ENCODE measurements at regions not wholly inside any gene's neighbourhood (a gene's known extent, or its start where the extent isn't known, plus 50 kb on each side); places are given as distances from the start of the nearest gene placed in this dataset.

DNA sequence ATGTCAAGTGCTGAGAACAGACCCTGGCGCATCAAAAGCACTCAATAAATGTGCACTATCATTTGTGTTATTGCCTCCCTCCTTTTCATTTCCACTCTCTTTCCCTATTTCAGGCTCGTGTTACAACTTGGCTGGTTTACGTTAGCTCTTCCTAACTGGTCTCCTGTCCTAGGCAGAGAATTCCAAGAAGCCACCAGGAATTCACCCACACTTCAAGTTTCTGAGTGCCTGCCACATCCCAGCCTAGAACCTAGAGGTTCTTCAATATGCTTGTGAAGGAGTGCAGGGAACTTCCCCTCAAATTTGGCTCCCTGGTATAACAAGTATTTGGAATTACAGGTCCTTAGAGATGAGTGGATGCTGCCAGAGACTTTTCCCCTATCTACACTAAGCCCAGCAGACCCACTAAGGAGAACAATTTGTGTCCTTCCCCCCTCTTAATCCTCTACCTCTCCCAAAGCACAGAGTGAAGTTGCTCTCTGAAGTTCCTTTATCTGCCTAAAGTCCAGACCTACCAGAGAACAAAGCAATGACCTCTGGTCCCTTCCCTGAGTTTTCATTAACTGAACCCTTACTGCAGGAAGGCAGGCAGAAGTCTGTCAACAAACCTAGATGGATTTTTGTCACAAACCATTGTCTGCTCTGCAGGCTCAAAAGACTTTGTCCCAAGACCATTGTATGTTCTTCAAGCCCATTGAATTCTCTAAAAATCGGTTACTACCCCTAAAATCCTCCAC is 201.6 kb upstream of the JARID2 start:
- no peak overlapping the region for H2AFZ ChIP-seq
- H3K4me3 ChIP-seq = no peak overlapping the region
- no peaks in the 10 kb centered on the region for H3K9me3 ChIP-seq (ENCODE audit: low read depth)
- H3K79me2 ChIP-seq (ENCODE audit: insufficient read depth) = no peaks in the 10 kb centered on the region
- DNase-seq = no peak
- H3K4me1 ChIP-seq (ENCODE audit: insufficient read depth) = no peaks in the 10 kb centered on the region
- 63 to 65% methylated on average over 4 of the region's 4 CpGs for WGBS, 2 experiments (ENCODE audit: low coverage in 1 of 2, low lambda C conversion rate in 2 of 2, missing lambda C conversion rate in 2 of 2)
- no peaks in the 10 kb centered on the region for H3K9me2 ChIP-seq (ENCODE audit: insufficient read depth)
- no peak overlapping the region for H3K27ac ChIP-seq
- TF ChIP-seq EZH2phosphoT487 (IDR thresholded peaks at IDR 0.05; ENCODE audit: insufficient read depth, low read depth) (no peak), EZH2 (IDR thresholded peaks at IDR 0.05; ENCODE audit: insufficient read depth, poor library complexity, severe bottlenecking) (no peak)
- no peaks in the 10 kb centered on the region for H4K20me1 ChIP-seq (ENCODE audit: insufficient read depth)
- no peaks in the 10 kb centered on the region for H3K27me3 ChIP-seq (replicated peaks; ENCODE audit: insufficient read depth)
- H3K36me3 ChIP-seq (ENCODE audit: low read depth) = no peaks in the 10 kb centered on the region
- in situ Hi-C loops (cut with MboI) = no loop called here
- H3K4me2 ChIP-seq (ENCODE audit: unreplicated experiment) = no peak overlapping the region
- H3F3A ChIP-seq (ENCODE audit: insufficient read depth) = no peaks in the 10 kb centered on the region
- no peak overlapping the region for H3K9ac ChIP-seq

DNA sequence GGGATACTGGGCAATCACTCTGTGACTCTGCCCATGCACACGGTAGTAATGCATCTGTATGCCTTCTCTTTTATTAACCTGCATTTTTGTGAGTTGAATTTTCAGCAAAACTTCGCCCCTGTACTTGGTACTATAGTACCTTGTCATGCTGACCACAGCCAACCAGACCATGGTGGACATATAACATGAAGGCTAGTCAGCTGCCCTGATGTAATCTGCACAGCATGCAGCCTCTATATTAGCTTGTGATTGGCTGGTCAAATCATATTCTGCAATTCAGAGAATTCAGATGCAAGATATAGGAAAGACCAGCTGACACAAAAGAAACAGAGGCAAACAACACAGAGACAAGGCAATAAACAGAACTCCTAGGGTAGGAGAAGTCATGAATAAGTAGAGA is 200.9 kb upstream of the JARID2 start:
- H3K4me3 ChIP-seq = no peak overlapping the region
- H3K27ac ChIP-seq = no peak overlapping the region
- in situ Hi-C loops (cut with MboI) = no loop called here
- H3K79me2 ChIP-seq (ENCODE audit: insufficient read depth) = no peaks in the 10 kb centered on the region
- H3K36me3 ChIP-seq (ENCODE audit: low read depth) = no peaks in the 10 kb centered on the region
- H4K20me1 ChIP-seq (ENCODE audit: insufficient read depth) = no peaks in the 10 kb centered on the region
- DNase-seq = no peak
- H3K4me1 ChIP-seq (ENCODE audit: insufficient read depth) = no peaks in the 10 kb centered on the region
- no peaks in the 10 kb centered on the region for H3K27me3 ChIP-seq (replicated peaks; ENCODE audit: insufficient read depth)
- WGBS, 2 experiments (ENCODE audit: low coverage in 1 of 2, low lambda C conversion rate in 2 of 2, missing lambda C conversion rate in 2 of 2) = 75 to 92% methylated on average over 2 of the region's 2 CpGs
- no peaks in the 10 kb centered on the region for H3K9me2 ChIP-seq (ENCODE audit: insufficient read depth)
- no peak for TF ChIP-seq EZH2phosphoT487 (IDR thresholded peaks at IDR 0.05; ENCODE audit: insufficient read depth, low read depth)
- TF ChIP-seq EZH2 (IDR thresholded peaks at IDR 0.05; ENCODE audit: insufficient read depth, poor library complexity, severe bottlenecking) = no peak
- H3F3A ChIP-seq (ENCODE audit: insufficient read depth) = no peaks in the 10 kb centered on the region
- no peak overlapping the region for H2AFZ ChIP-seq
- no peaks in the 10 kb centered on the region for H3K9me3 ChIP-seq (ENCODE audit: low read depth)
- no peak overlapping the region for H3K4me2 ChIP-seq (ENCODE audit: unreplicated experiment)
- no peak overlapping the region for H3K9ac ChIP-seq

DNA sequence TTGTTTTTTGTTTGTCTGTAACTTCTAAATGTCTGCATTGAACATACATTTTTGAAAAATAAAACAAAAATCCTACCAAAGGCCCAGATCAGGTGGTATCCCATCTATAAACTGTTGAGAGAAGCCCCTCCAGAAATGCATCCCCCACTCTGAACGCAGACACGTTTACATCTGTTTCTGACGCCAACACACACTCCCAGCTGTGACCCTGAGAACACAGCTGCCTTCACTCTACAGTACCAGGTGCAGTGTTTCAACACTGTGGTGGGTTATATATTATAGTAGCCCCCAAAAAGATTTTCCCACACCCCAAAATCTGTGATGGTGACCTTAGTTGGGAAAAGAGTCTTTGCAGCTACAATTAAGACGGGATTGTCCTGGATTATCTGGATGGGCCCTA is 199.1 kb upstream of the JARID2 start:
- WGBS, 2 experiments (ENCODE audit: low coverage in 1 of 2, low lambda C conversion rate in 2 of 2, missing lambda C conversion rate in 2 of 2) = 88 to 90% methylated on average over 4 of the region's 4 CpGs
- H3K4me3 ChIP-seq = no peak overlapping the region
- no peaks in the 10 kb centered on the region for H3K4me1 ChIP-seq (ENCODE audit: insufficient read depth)
- H3K9me2 ChIP-seq (ENCODE audit: insufficient read depth) = no peaks in the 10 kb centered on the region
- H3K9ac ChIP-seq = no peak overlapping the region
- no peaks in the 10 kb centered on the region for H3K9me3 ChIP-seq (ENCODE audit: low read depth)
- H3K27me3 ChIP-seq (replicated peaks; ENCODE audit: insufficient read depth) = no peaks in the 10 kb centered on the region
- no peaks in the 10 kb centered on the region for H3K79me2 ChIP-seq (ENCODE audit: insufficient read depth)
- in situ Hi-C loops (cut with MboI) = no loop called here
- TF ChIP-seq EZH2phosphoT487 (IDR thresholded peaks at IDR 0.05; ENCODE audit: insufficient read depth, low read depth) (no peak), EZH2 (IDR thresholded peaks at IDR 0.05; ENCODE audit: insufficient read depth, poor library complexity, severe bottlenecking) (no peak)
- H3K4me2 ChIP-seq (ENCODE audit: unreplicated experiment) = no peak overlapping the region
- no peak overlapping the region for H3K27ac ChIP-seq
- DNase-seq = no peak
- H2AFZ ChIP-seq = no peak overlapping the region
- H3K36me3 ChIP-seq (ENCODE audit: low read depth) = no peaks in the 10 kb centered on the region
- no peaks in the 10 kb centered on the region for H3F3A ChIP-seq (ENCODE audit: insufficient read depth)
- no peaks in the 10 kb centered on the region for H4K20me1 ChIP-seq (ENCODE audit: insufficient read depth)

DNA sequence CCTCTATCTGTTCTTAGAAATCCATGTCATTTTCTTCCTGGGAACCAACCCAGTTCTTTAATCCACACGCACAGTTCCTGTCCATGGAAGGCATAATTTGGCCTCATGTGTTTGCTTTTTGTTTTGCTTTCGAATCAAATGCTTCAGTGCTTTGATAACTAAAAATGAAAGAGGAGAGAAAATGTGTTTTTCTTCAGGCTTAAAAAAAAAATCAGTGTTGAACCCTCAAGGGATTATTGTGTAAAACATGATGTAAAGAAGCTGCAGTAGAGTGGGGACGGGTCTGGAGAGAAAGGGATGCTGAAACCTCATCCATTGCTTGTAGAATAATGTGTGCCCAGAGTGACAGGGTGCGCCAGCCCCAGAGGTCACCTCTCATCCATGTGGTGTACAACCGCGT is 197.5 kb upstream of the JARID2 start:
- TF ChIP-seq EZH2phosphoT487 (IDR thresholded peaks at IDR 0.05; ENCODE audit: insufficient read depth, low read depth) (no peak), EZH2 (IDR thresholded peaks at IDR 0.05; ENCODE audit: insufficient read depth, poor library complexity, severe bottlenecking) (no peak)
- 86 to 93% methylated on average over 6 of the region's 6 CpGs for WGBS, 2 experiments (ENCODE audit: low coverage in 1 of 2, low lambda C conversion rate in 2 of 2, missing lambda C conversion rate in 2 of 2)
- Histone ChIP-seq H3K79me2 (ENCODE audit: insufficient read depth) (no peaks in the 10 kb centered on the region), H2AFZ (no peak overlapping the region), H3F3A (ENCODE audit: insufficient read depth) (no peaks in the 10 kb centered on the region), H3K4me3 (no peak overlapping the region), H3K4me1 (ENCODE audit: insufficient read depth) (no peaks in the 10 kb centered on the region), H3K9me2 (ENCODE audit: insufficient read depth) (no peaks in the 10 kb centered on the region), H3K9ac (no peak overlapping the region), H3K4me2 (ENCODE audit: unreplicated experiment) (no peak overlapping the region), H3K27me3 (replicated peaks; ENCODE audit: insufficient read depth) (no peaks in the 10 kb centered on the region), H3K9me3 (ENCODE audit: low read depth) (no peaks in the 10 kb centered on the region), H3K36me3 (ENCODE audit: low read depth) (no peaks in the 10 kb centered on the region), H3K27ac (no peak overlapping the region), H4K20me1 (ENCODE audit: insufficient read depth) (no peaks in the 10 kb centered on the region)
- in situ Hi-C loops (cut with MboI) = no loop called here
- DNase-seq = no peak

Data from GM23248 (cell line).